Mesendoderm (in vitro differentiated cells): ENCODE measurements at regions not wholly inside any gene's neighbourhood (a gene's known extent, or its start where the extent isn't known, plus 50 kb on each side); places are given as distances from the start of the nearest gene placed in this dataset.

Source experiments
- DNase-seq: peaks from one replicate; pipeline ENCODE4 v3.0.0; 2013
- H2AK5ac ChIP-seq: 2 replicates; pipeline ENCODE4 v1.6.1; 2013; ENCODE audit warnings: low read length, inconsistent platforms
- H2BK120ac ChIP-seq: 2 replicates; pipeline ENCODE4 v1.6.1; 2013; ENCODE audit warnings: low read depth, mild to moderate bottlenecking, low read length, moderate library complexity, mixed read lengths
- H2BK15ac ChIP-seq: replicated peaks from 2 replicates; pipeline ENCODE4 v1.6.1; 2013; ENCODE audit warnings: low read depth, mild to moderate bottlenecking, moderate library complexity
- H2BK5ac ChIP-seq: 2 replicates; pipeline ENCODE4 v1.6.1; 2013; ENCODE audit warnings: low read length, inconsistent platforms
- H3K18ac ChIP-seq: 2 replicates; pipeline ENCODE4 v1.6.1; 2013; ENCODE audit warnings: mild to moderate bottlenecking, low read length, mixed read lengths
- H3K23ac ChIP-seq: one replicate; pipeline ENCODE4 v1.6.1; 2013; ENCODE audit warnings: low read length
- H3K27ac ChIP-seq: 2 replicates; pipeline ENCODE4 v1.5.1; 2013; ENCODE audit warnings: low read depth, mild to moderate bottlenecking, inconsistent platforms, low read length, moderate library complexity
- H3K27me3 ChIP-seq: 2 replicates; pipeline ENCODE4 v1.6.1; 2013; ENCODE audit warnings: low read length, control low read depth, mild to moderate bottlenecking, inconsistent platforms; ENCODE audit not compliant: insufficient read depth, poor library complexity
- H3K36me3 ChIP-seq: 2 replicates; pipeline ENCODE4 v1.6.1; 2013; ENCODE audit warnings: low read length, inconsistent platforms; ENCODE audit not compliant: control insufficient read depth, insufficient read depth
- H3K4ac ChIP-seq: one replicate; pipeline ENCODE4 v1.6.1; 2013; ENCODE audit warnings: low read depth, mild to moderate bottlenecking, low read length, moderate library complexity
- H3K4me1 ChIP-seq: 2 replicates; pipeline ENCODE4 v1.6.1; 2013; ENCODE audit warnings: low read depth, low read length, inconsistent platforms; ENCODE audit not compliant: control insufficient read depth
- H3K4me2 ChIP-seq: 2 replicates; pipeline ENCODE4 v1.6.1; 2013; ENCODE audit warnings: low read length
- H3K4me3 ChIP-seq: 2 replicates; pipeline ENCODE4 v1.5.1; 2013; ENCODE audit warnings: mild to moderate bottlenecking, low read length
- H3K56ac ChIP-seq: one replicate; pipeline ENCODE4 v1.6.1; 2013; ENCODE audit warnings: low read length
- H3K79me1 ChIP-seq: 2 replicates; pipeline ENCODE4 v1.6.1; 2013; ENCODE audit warnings: low read length, inconsistent platforms
- H3K79me2 ChIP-seq: 2 replicates; pipeline ENCODE4 v1.6.1; 2013; ENCODE audit warnings: mild to moderate bottlenecking, low read length; ENCODE audit not compliant: control insufficient read depth, insufficient read depth
- H3K9ac ChIP-seq: 2 replicates; pipeline ENCODE4 v1.6.1; 2013; ENCODE audit warnings: low read length, inconsistent platforms
- H4K5ac ChIP-seq: one replicate; pipeline ENCODE4 v1.6.1; 2013; ENCODE audit warnings: low read length
- H4K8ac ChIP-seq: one replicate; pipeline ENCODE4 v1.6.1; 2013; ENCODE audit warnings: low read depth, mild to moderate bottlenecking, control low read depth, low read length, moderate library complexity
- WGBS: extraction: QIAGEN DNeasy Blood & Tissue Kit; methylation state at CpG from one replicate; pipeline ENCODE4 v1.1.7; 2013; ENCODE audit warnings: low lambda C conversion rate, missing lambda C conversion rate; ENCODE audit not compliant: insufficient coverage; ENCODE audit errors: extremely low coverage; 5-methylcytosine and 5-hydroxymethylcytosine counted together

DNA sequence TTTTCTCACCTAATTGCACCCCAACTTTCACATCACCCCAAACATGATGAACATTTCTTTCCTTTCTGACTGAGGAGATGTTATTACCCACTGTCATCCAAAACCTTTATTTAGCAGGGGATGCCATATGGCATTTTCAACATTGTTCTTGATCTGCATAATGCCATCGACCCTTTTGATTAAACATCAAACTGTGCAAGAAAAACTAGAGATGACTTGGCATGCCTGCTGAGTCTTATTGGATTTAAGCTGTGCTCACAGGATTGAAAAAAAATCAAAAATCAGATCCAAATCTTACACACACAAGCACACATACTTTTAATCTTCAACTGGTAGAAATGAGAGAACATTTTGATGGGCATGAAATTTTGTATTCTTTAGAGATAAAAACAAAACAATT lies 536.0 kb downstream of the TMX3 start:
- H3K4ac ChIP-seq, result no peak overlapping the region
- no CpG with 5 or more reads among the region's 1 CpG for WGBS

DNA sequence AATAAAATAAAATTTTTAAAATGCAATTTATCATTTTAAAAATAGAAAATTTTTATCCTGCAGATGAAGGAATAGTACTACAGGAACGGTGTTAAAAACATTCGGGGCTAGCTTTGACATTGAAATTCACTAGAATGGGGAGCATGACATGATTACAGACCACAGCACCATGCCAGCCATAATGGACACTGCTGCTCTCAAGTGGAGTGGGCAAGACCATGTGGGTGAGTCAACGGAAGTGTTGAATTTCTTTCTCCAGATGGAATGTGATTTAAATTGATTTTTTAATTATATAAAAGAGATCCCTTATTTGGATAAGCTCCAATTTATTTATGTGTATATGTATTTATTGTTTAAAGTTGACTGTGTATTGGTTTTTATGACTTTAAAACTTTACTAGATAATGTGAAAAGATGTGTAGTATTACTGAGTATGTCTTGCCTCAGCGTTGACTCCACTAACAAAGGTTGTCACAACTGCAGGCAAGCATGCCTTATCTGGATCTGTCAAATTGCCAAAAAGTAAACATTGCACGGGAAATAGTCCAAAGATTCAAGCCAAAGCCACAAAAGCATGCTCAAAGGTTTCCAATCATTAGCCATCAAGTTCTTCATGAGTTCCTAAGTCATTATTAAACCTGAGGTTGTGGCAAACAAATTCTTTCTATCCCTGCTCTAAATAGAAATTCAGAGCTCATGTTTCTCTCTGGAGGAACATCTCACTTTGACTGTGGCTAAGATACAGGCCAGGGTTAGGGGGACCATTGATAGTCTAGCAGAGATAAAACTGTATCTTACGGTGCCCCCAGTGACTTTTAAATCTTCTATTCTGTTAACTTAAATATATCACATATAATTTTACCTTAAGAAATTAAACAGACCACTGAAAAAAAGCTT lies 536.9 kb downstream of the TMX3 start:
- H3K27me3 ChIP-seq, result no peaks in the 10 kb centered on the region
- no peak overlapping the region for H2BK120ac ChIP-seq
- no peaks in the 10 kb centered on the region for H3K4me1 ChIP-seq
- H3K4me2 ChIP-seq, result no peak overlapping the region
- H3K27ac ChIP-seq, result no peak overlapping the region
- H3K4ac ChIP-seq, result no peak overlapping the region
- no peak overlapping the region for H4K5ac ChIP-seq
- DNase-seq, result no peak
- no peak overlapping the region for H3K56ac ChIP-seq
- H2BK5ac ChIP-seq, result no peak overlapping the region
- H3K36me3 ChIP-seq, result no peaks in the 10 kb centered on the region
- no peaks in the 10 kb centered on the region for H3K79me1 ChIP-seq
- no CpG with 5 or more reads among the region's 6 CpGs for WGBS
- H2BK15ac ChIP-seq, result no peak overlapping the region
- H3K4me3 ChIP-seq, result no peak overlapping the region
- no peak overlapping the region for H3K23ac ChIP-seq
- no peak overlapping the region for H4K8ac ChIP-seq
- H3K9ac ChIP-seq, result no peak overlapping the region
- no peak overlapping the region for H2AK5ac ChIP-seq
- no peak overlapping the region for H3K18ac ChIP-seq
- H3K79me2 ChIP-seq, result no peaks in the 10 kb centered on the region

More for the DNA sequence above, 536.0 kb downstream of the TMX3 start:
- H3K27ac ChIP-seq, result no peak overlapping the region
- no peak overlapping the region for H2AK5ac ChIP-seq
- no peak overlapping the region for H3K23ac ChIP-seq
- no peak overlapping the region for H3K4me3 ChIP-seq
- no peak overlapping the region for H3K56ac ChIP-seq
- no peak overlapping the region for H3K18ac ChIP-seq
- no peaks in the 10 kb centered on the region for H3K36me3 ChIP-seq
- no peaks in the 10 kb centered on the region for H3K4me1 ChIP-seq
- H2BK15ac ChIP-seq, result no peak overlapping the region
- no peaks in the 10 kb centered on the region for H3K27me3 ChIP-seq
- no peak overlapping the region for H4K8ac ChIP-seq
- H4K5ac ChIP-seq, result no peak overlapping the region
- no peak overlapping the region for H2BK120ac ChIP-seq
- no peak overlapping the region for H3K9ac ChIP-seq
- H3K4me2 ChIP-seq, result no peak overlapping the region
- no peaks in the 10 kb centered on the region for H3K79me2 ChIP-seq
- H2BK5ac ChIP-seq, result no peak overlapping the region
- H3K79me1 ChIP-seq, result no peaks in the 10 kb centered on the region
- DNase-seq, result no peak

DNA sequence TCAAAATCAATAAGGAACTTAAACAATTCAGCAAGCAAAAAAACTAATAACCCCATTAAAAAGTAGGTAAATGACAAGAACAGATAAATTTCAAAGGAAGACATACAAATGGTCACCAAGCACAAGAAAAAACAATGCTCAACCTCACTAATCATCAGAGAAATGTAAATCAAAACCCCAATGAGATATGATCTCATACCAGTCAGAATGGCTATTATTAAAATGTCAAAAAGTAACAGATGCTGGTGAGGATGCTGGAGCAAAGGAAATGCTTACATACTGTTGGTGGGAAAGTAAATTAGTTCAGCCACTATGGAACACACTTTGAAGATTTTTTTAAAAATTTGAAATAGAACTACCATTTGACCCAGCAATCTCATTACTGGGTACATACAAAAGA lies 538.0 kb downstream of the TMX3 start:
- H3K79me1 ChIP-seq, result no peaks in the 10 kb centered on the region
- no peak for DNase-seq
- no peak overlapping the region for H3K4ac ChIP-seq
- no peak overlapping the region for H3K56ac ChIP-seq
- no peaks in the 10 kb centered on the region for H3K27me3 ChIP-seq
- no peaks in the 10 kb centered on the region for H3K79me2 ChIP-seq
- no peak overlapping the region for H3K27ac ChIP-seq
- no peak overlapping the region for H2BK5ac ChIP-seq
- H2BK15ac ChIP-seq, result no peak overlapping the region
- no peak overlapping the region for H2AK5ac ChIP-seq
- H3K36me3 ChIP-seq, result no peaks in the 10 kb centered on the region
- H3K4me3 ChIP-seq, result no peak overlapping the region
- no peak overlapping the region for H2BK120ac ChIP-seq
- H4K5ac ChIP-seq, result no peak overlapping the region
- H3K23ac ChIP-seq, result no peak overlapping the region
- H3K18ac ChIP-seq, result no peak overlapping the region
- H3K4me2 ChIP-seq, result no peak overlapping the region
- H3K4me1 ChIP-seq, result no peaks in the 10 kb centered on the region
- no peak overlapping the region for H3K9ac ChIP-seq
- H4K8ac ChIP-seq, result no peak overlapping the region

DNA sequence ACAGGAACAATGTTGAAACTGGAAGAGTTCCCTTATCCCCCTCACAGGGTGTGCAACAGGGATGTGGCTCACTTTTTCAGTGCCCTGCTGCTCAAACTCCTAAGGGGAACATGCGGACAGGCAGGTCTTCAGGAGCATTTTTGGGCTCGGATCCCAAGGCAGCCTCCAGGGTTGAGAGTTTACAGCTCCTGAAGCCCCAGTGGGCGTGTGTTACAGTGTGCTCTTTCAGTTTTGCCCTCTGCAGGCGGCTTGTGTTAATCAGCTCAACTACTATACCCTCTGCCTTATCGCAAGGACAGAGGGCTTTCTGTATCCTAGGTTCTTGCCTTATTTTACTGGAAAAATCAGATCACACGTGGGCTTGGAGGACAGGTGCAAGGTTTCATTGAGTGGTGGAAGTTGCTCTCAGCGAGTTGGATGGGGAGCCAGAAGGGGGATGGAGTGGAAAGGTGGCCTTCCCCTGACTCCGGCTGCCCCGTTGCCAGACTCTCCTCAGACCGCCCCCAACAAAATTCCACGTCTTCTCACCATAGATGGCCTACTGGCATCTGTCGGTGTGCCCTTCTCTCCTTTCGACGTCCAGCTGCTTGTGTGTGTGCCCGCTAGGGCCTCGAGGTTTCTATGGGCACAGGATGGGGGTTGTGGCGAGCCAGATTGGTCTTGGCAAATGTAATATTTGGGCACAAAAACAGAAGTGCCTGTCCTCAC lies 541.9 kb downstream of the TMX3 start:
- H3K4ac ChIP-seq, result no peak overlapping the region
- H4K8ac ChIP-seq, result no peak overlapping the region

DNA sequence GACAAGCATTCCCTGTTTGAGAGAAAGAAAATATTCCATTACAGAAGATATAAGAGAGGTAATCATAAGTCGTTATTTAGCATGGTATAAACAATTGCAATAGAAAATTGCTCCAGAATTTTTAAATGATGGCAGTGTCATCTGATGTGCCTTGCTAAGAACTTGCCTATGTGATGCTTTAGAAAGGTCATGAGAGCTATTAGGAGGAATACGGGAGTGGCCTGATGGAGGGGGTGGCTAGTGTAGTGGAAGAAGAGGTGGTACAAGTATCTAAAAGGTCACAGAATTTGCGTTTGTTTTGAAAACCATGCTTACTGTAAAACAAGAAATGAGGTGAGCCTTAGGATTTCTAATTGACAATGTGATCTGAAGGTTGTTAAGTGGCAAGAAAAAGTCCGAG lies 550.0 kb downstream of the TMX3 start:
- Histone ChIP-seq H3K18ac (no peak overlapping the region), H2AK5ac (no peak overlapping the region), H3K79me2 (no peaks in the 10 kb centered on the region), H2BK120ac (no peak overlapping the region), H4K8ac (no peak overlapping the region), H3K27ac (no peak overlapping the region), H3K9ac (no peak overlapping the region), H3K4me2 (no peak overlapping the region), H2BK15ac (no peak overlapping the region), H3K79me1 (no peaks in the 10 kb centered on the region), H3K4me1 (no peaks in the 10 kb centered on the region), H3K4me3 (no peak overlapping the region), H3K4ac (no peak overlapping the region), H3K56ac (no peak overlapping the region), H3K23ac (no peak overlapping the region), H4K5ac (no peak overlapping the region), H3K27me3 (no peaks in the 10 kb centered on the region), H3K36me3 (no peaks in the 10 kb centered on the region), H2BK5ac (no peak overlapping the region)
- no CpG with 5 or more reads among the region's 4 CpGs for WGBS
- no peak for DNase-seq

More for the DNA sequence above, 541.9 kb downstream of the TMX3 start:
- no CpG with 5 or more reads among the region's 17 CpGs for WGBS
- no peaks in the 10 kb centered on the region for H3K36me3 ChIP-seq
- H3K27ac ChIP-seq, result no peak overlapping the region
- H3K4me3 ChIP-seq, result no peak overlapping the region
- no peaks in the 10 kb centered on the region for H3K4me1 ChIP-seq
- no peak overlapping the region for H3K23ac ChIP-seq
- no peak overlapping the region for H2BK15ac ChIP-seq
- no peak overlapping the region for H3K56ac ChIP-seq
- DNase-seq, result peak; percentile 79
- H3K79me2 ChIP-seq, result no peaks in the 10 kb centered on the region
- H2AK5ac ChIP-seq, result no peak overlapping the region
- H3K18ac ChIP-seq, result no peak overlapping the region
- no peak overlapping the region for H2BK5ac ChIP-seq
- no peaks in the 10 kb centered on the region for H3K79me1 ChIP-seq
- no peak overlapping the region for H3K9ac ChIP-seq
- H2BK120ac ChIP-seq, result no peak overlapping the region
- no peak overlapping the region for H4K5ac ChIP-seq
- H3K4me2 ChIP-seq, result no peak overlapping the region
- no peaks in the 10 kb centered on the region for H3K27me3 ChIP-seq
